PC-3 (cell line): ENCODE measurements at regions not wholly inside any gene's neighbourhood (a gene's known extent, or its start where the extent isn't known, plus 50 kb on each side); places are given as distances from the start of the nearest gene placed in this dataset.

ENCODE experiments used
- ATAC-seq: fragments of 200-7000 bp; cut with Tn5 transposase; 2 replicates; pipeline ENCODE4 v1.9.1; 2020; ENCODE audit warnings: mild to moderate bottlenecking, moderate library complexity
- BruUV-seq: library from RNA; stranded (reverse); fragments of 400-500 nt; replicated peaks from 2 replicates; lab custom pipeline; 2021; lab: Mats Ljungman, UMichigan
- CTCF ChIA-PET: fragments of 300-600 bp; sonication (Branson Sonifier 250); formaldehyde crosslinking; loops from one replicate; lab custom pipeline; 2022; ENCODE audit warnings: antibody characterized with exemption; lab: Charles Lee
- POLR2A ChIA-PET: fragments of 300-600 bp; sonication (Branson Sonifier 250); formaldehyde crosslinking; loops from one replicate; lab custom pipeline; 2022; ENCODE audit warnings: antibody characterized with exemption; ENCODE audit not compliant: unreplicated experiment; lab: Charles Lee
- DNase-seq: peaks from one replicate; pipeline ENCODE4 v3.0.0-alpha.2; 2015
- H2AFZ ChIP-seq: fragments of 300-600 bp; sonication (generic); 2 replicates; pipeline ENCODE4 v1.6.0; 2016; ENCODE audit warnings: antibody characterized with exemption, low read length
- H3F3A ChIP-seq: fragments of 300-600 bp; sonication (generic); one replicate; pipeline ENCODE4 v1.6.0; 2017; ENCODE audit warnings: antibody characterized with exemption, low read length, control low read depth, mild to moderate bottlenecking; ENCODE audit not compliant: unreplicated experiment
- H3K27ac ChIP-seq: fragments of 300-600 bp; sonication (generic); 2 replicates; pipeline ENCODE4 v1.5.1; 2016; ENCODE audit warnings: mild to moderate bottlenecking, low read length
- H3K27me3 ChIP-seq: fragments of 300-600 bp; sonication (generic); 2 replicates; pipeline ENCODE4 v1.6.1; 2016; ENCODE audit warnings: low read length, mixed read lengths
- H3K36me3 ChIP-seq: fragments of 300-600 bp; sonication (generic); 2 replicates; pipeline ENCODE4 v1.6.1; 2016; ENCODE audit warnings: low read depth, mixed run types, low read length, mixed read lengths
- H3K4me1 ChIP-seq: fragments of 300-600 bp; sonication (generic); 2 replicates; pipeline ENCODE4 v1.5.1; 2016; ENCODE audit warnings: low read length; ENCODE audit not compliant: insufficient read depth
- H3K4me2 ChIP-seq: fragments of 300-600 bp; sonication (generic); 2 replicates; pipeline ENCODE4 v1.6.0; 2016; ENCODE audit warnings: low read length
- H3K4me3 ChIP-seq: fragments of 300-600 bp; sonication (generic); 2 replicates; pipeline ENCODE4 v1.5.1; 2016; ENCODE audit warnings: mild to moderate bottlenecking, low read length, mixed read lengths
- H3K79me2 ChIP-seq: fragments of 300-600 bp; sonication (generic); 2 replicates; pipeline ENCODE4 v1.6.1; 2017; ENCODE audit warnings: low read length, mixed read lengths
- H3K9ac ChIP-seq: fragments of 300-600 bp; sonication (generic); 2 replicates; pipeline ENCODE4 v1.6.0; 2016; ENCODE audit warnings: mild to moderate bottlenecking, low read length
- H3K9me2 ChIP-seq: fragments of 300-600 bp; sonication (generic); replicated peaks from 2 replicates; pipeline ENCODE4 v1.6.1; 2016; ENCODE audit warnings: mixed run types, low read length, mixed read lengths
- H3K9me3 ChIP-seq: fragments of 300-600 bp; sonication (generic); 2 replicates; pipeline ENCODE4 v1.6.1; 2016; ENCODE audit warnings: low read length, mixed read lengths
- H4K20me1 ChIP-seq: fragments of 300-600 bp; sonication (generic); 2 replicates; pipeline ENCODE4 v1.6.1; 2016; ENCODE audit warnings: low read length, mixed read lengths
- CTCF ChIP-seq: fragments of 300-600 bp; sonication (generic); conservative IDR thresholded peaks from 2 replicates; pipeline ENCODE4 v1.5.1; 2017; ENCODE audit warnings: antibody characterized with exemption, low read depth, mild to moderate bottlenecking, low read length
- EZH2 ChIP-seq: fragments of 300-600 bp; sonication (generic); IDR thresholded peaks from one replicate; pipeline ENCODE4 v1.6.1; 2017; ENCODE audit warnings: antibody characterized with exemption, mild to moderate bottlenecking, low read length; ENCODE audit not compliant: unreplicated experiment
- EZH2phosphoT487 ChIP-seq: fragments of 300-600 bp; sonication (generic); IDR thresholded peaks from 2 replicates; pipeline ENCODE4 v1.6.1; 2018; ENCODE audit warnings: mild to moderate bottlenecking, antibody characterized with exemption, low read length, borderline replicate concordance
- intact Hi-C: fragments of 100-400 bp; cut with micrococcal nuclease; formaldehyde crosslinking; loops from 2 replicates; pipeline ENCODE4 v1.9.0; 2023

GRCh38 chr13:50141375-50141975, 126.2 kb downstream of the KCNRG start:
- CTCF ChIA-PET, result no interaction called here
- TF ChIP-seq EZH2 (no peak), EZH2phosphoT487 (no peak), CTCF (no peak)
- no peak for DNase-seq

GRCh38 chr13:50144246-50145160, 129.3 kb downstream of the KCNRG start:
- Histone ChIP-seq H3K9ac (no peak overlapping the region), H3K4me1 (peaks cover 8% of the 10 kb centered on the region), H3K79me2 (no peaks in the 10 kb centered on the region), H4K20me1 (no peaks in the 10 kb centered on the region), H3K9me3 (no peaks in the 10 kb centered on the region), H3K4me2 (no peak overlapping the region), H3F3A (no peaks in the 10 kb centered on the region), H2AFZ (no peak overlapping the region), H3K27ac (no peak overlapping the region), H3K9me2 (no peaks in the 10 kb centered on the region), H3K36me3 (no peaks in the 10 kb centered on the region), H3K4me3 (no peak overlapping the region), H3K27me3 (no peaks in the 10 kb centered on the region)
- no peak for DNase-seq
- intact Hi-C loops, result no loop called here
- no TSS peak for BruUV-seq
- ATAC-seq, result no peak
- no peak for TF ChIP-seq EZH2phosphoT487
- no peak for TF ChIP-seq CTCF
- TF ChIP-seq EZH2, result no peak
- ChIA-PET CTCF (no interaction called here), POLR2A (no interaction called here)

More at GRCh38 chr13:50141375-50141975, 126.2 kb downstream of the KCNRG start:
- no peak for ATAC-seq
- Histone ChIP-seq H3K9me2 (no peaks in the 10 kb centered on the region), H3F3A (no peaks in the 10 kb centered on the region), H3K4me3 (no peak overlapping the region), H2AFZ (0 out of 2 replicates have a peak overlapping the region, but pooled peaks have one; percentile 19), H4K20me1 (no peaks in the 10 kb centered on the region), H3K27ac (no peak overlapping the region), H3K9ac (no peak overlapping the region), H3K4me1 (no peaks in the 10 kb centered on the region; the same call in 1 of the 2 replicates), H3K4me2 (no peak overlapping the region), H3K36me3 (no peaks in the 10 kb centered on the region), H3K27me3 (no peaks in the 10 kb centered on the region), H3K79me2 (no peaks in the 10 kb centered on the region), H3K9me3 (no peaks in the 10 kb centered on the region)
- no TSS peak for BruUV-seq
- intact Hi-C loops, result no loop called here
- POLR2A ChIA-PET, result interaction anchor here (0.7 kb wide), 1 partner anchor 1662 kb away, joined by 3 read pairs; no protein-coding TSS in a partner anchor
